ENCODE measurements at regions not wholly inside any gene's neighbourhood (a gene's known extent, or its start where the extent isn't known, plus 50 kb on each side); places are given as distances from the start of the nearest gene placed in this dataset.

DNA sequence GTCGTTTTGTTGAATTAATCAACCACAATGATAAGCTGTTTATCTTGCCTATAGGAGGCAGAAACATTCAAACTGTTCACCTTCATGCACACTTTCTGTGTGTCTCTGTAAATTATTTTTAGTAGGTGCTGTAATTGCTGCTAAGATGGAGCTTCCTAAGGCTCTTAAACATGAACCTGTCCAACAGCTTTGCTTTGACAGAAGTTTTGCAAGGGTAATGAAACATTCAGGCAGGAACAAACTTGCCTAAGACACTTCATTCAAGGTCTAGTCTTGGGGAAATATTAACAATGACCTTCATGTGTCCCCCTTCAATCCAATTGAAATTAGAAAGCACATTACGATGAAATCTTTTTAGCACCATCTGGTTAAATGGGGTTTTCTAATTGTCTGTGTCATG is 156.1 kb downstream of the DIPK2A start:
- TF ChIP-seq POLR2AphosphoS5 (IDR thresholded peaks at IDR 0.05; ENCODE audit: low read depth, low read length) (no peak), POLR2A (IDR thresholded peaks at IDR 0.05; ENCODE audit: low read depth, low read length) (no peak), TAF1 (IDR thresholded peaks at IDR 0.05; ENCODE audit: borderline replicate concordance, low read depth, low read length) (no peak)
